AG10803 (cell line): ENCODE measurements at regions not wholly inside any gene's neighbourhood (a gene's known extent, or its start where the extent isn't known, plus 50 kb on each side); places are given as distances from the start of the nearest gene placed in this dataset.

Experiments
- DNase-seq: peaks from one replicate; pipeline ENCODE4 v3.0.0; 2010; ENCODE audit warnings: low read depth
- H3K4me3 ChIP-seq: 2 replicates; pipeline ENCODE4 v1.5.1; 2011; ENCODE audit warnings: mild to moderate bottlenecking, low read length, control low read depth
- TF ChIP-seq, protein P1 (sequence below): conservative IDR thresholded peaks from 2 replicates; pipeline ENCODE4 v1.5.1; 2011; ENCODE audit warnings: mild to moderate bottlenecking, low read length, control low read depth, inconsistent platforms

DNA sequence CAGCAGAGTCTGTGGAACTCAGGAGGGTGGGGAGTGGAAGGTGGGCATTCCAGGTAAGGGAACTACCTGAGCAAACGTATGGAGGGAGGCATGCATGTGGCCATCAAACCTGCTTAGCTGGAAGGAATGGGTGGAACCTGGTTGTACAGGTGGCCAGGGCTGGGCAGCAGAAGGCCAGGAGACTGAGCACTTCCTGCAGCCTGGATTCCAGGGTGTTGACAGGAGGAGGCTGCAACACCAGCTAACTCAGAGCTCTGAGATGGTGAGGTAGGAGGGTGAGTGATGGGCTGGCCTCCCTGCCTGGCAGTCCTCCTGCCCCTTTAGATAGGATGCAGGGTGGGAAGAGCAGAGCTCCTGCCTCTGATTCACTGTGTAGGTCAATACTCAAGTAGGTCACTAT, 92.5 kb upstream of the CPEB4 start:
- no peak for DNase-seq
- TF ChIP-seq, protein P1, sequence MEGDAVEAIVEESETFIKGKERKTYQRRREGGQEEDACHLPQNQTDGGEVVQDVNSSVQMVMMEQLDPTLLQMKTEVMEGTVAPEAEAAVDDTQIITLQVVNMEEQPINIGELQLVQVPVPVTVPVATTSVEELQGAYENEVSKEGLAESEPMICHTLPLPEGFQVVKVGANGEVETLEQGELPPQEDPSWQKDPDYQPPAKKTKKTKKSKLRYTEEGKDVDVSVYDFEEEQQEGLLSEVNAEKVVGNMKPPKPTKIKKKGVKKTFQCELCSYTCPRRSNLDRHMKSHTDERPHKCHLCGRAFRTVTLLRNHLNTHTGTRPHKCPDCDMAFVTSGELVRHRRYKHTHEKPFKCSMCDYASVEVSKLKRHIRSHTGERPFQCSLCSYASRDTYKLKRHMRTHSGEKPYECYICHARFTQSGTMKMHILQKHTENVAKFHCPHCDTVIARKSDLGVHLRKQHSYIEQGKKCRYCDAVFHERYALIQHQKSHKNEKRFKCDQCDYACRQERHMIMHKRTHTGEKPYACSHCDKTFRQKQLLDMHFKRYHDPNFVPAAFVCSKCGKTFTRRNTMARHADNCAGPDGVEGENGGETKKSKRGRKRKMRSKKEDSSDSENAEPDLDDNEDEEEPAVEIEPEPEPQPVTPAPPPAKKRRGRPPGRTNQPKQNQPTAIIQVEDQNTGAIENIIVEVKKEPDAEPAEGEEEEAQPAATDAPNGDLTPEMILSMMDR, result no peak
- no peak overlapping the region for H3K4me3 ChIP-seq

GRCh38 chr5:173796721-173797495, 91.2 kb upstream of the CPEB4 start:
- DNase-seq, result no peak
- no peak overlapping the region for H3K4me3 ChIP-seq
- TF ChIP-seq, protein P1, result no peak

- H3K4me3 ChIP-seq, result no peak overlapping the region
- DNase-seq, result no peak
- TF ChIP-seq, protein P1, result no peak
Measured at GRCh38 chr5:173798127-173798810, 89.9 kb upstream of the CPEB4 start.

DNA sequence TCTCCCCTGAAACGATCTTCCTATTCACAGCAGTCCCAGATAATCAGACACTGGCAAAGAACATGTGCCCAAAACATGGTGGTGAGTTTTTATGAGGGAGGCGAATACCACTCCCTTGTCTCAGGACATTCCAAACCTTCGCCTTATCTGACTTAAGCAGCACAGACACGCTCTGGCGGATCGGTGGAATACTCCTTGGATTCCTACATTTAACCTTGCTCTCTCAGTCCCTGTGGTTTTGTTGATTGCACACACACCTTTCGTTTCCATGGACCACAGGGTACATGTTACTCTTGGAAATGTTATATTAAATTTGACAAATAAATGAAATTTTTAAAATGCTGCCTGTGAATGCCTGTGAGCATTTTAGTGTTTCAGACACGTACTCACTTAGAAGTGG, 87.8 kb upstream of the CPEB4 start:
- DNase-seq, result no peak
- no peak overlapping the region for H3K4me3 ChIP-seq
- TF ChIP-seq, protein P1, result no peak

DNA sequence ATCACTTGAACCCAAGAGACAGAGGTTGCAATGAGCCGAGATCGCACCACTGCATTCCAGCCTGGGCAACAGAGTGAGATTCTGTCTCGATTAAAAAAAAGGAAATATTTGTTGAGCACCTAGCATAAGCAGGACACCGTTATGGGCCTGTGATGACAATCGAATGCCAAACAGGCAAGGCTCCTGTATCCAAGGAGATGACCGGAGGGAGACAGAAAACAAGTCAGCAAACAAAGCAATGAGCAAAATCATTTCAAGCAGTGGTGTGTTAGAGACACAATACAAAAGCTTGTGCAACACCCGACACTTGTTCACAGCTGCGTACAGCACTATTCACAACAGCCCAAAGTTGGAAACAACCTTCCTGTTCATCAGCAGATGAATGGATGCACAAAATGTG, 87.1 kb upstream of the CPEB4 start:
- TF ChIP-seq, protein P1, result no peak
- no peak for DNase-seq

GRCh38 chr5:173802670-173803165, 85.4 kb upstream of the CPEB4 start:
- peak; percentile 61 for DNase-seq
- H3K4me3 ChIP-seq, result no peak overlapping the region
- TF ChIP-seq, protein P1, result no peak

More for the DNA sequence above, 87.1 kb upstream of the CPEB4 start:
- no peak overlapping the region for H3K4me3 ChIP-seq

DNA sequence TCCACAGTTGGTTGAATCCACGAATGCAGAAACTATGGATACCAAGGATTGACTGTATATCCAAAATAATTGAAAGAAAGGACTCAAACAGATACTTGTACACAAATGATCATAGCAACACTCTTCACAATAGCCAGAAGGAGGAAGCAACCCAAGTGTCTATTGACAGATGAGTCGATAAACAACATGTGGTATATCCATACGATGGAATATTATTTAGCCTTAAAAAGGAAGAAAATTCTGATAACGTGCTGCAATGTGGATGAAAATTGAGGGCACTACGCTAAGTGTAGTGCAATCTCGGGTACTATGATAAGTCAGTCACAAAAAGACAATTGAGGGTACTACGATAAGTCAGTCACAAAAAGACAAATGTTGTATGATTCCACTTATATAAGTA, 83.6 kb upstream of the CPEB4 start:
- TF ChIP-seq, protein P1, result no peak
- no peak for DNase-seq
- H3K4me3 ChIP-seq, result no peak overlapping the region
